Endothelial cell of umbilical vein (primary cell): ENCODE measurements at regions not wholly inside any gene's neighbourhood (a gene's known extent, or its start where the extent isn't known, plus 50 kb on each side); places are given as distances from the start of the nearest gene placed in this dataset.

Source experiments
- EZH2 ChIP-seq: IDR thresholded peaks from 2 replicates; pipeline ENCODE4 v1.6.1; 2012; ENCODE audit warnings: borderline replicate concordance, low read depth, mild to moderate bottlenecking, moderate library complexity, low read length, inconsistent platforms; ENCODE audit not compliant: severe bottlenecking
- JUN ChIP-seq: IDR thresholded peaks from 2 replicates; pipeline ENCODE4 v1.6.1; 2011; ENCODE audit warnings: borderline replicate concordance, low read depth; ENCODE audit not compliant: insufficient read length, insufficient read depth
- MYC ChIP-seq: IDR thresholded peaks from one replicate; pipeline ENCODE4 v1.6.1; 2011; ENCODE audit warnings: mild to moderate bottlenecking, low read depth, low read length
- POLR2A ChIP-seq: IDR thresholded peaks from 2 replicates; pipeline ENCODE4 v1.6.1; 2012; ENCODE audit warnings: low read depth, mild to moderate bottlenecking, control low read depth, low read length
- POLR2AphosphoS5 ChIP-seq: IDR thresholded peaks from 2 replicates; pipeline ENCODE4 v1.6.1; 2012; ENCODE audit warnings: low read depth, mild to moderate bottlenecking, control low read depth, low read length, moderate library complexity; ENCODE audit not compliant: insufficient read depth
- TF ChIP-seq, protein P1 (sequence below), 2 donors: IDR thresholded peaks; 1 replicate in 1 of 2; 2 replicates in 1 of 2; pipeline ENCODE4 v1.5.1; 2011; ENCODE audit warnings: low read length in 2 of 2, mild to moderate bottlenecking in 2 of 2, moderate library complexity in 2 of 2, control low read depth in 1 of 2, inconsistent platforms in 1 of 2, low read depth in 1 of 2; ENCODE audit not compliant: insufficient read depth in 1 of 2; ENCODE audit errors: extremely low read depth in 1 of 2
- TF ChIP-seq, protein P2 (sequence below): IDR thresholded peaks from 2 replicates; pipeline ENCODE4 v1.6.1; 2011; ENCODE audit not compliant: insufficient read depth, insufficient read length

DNA sequence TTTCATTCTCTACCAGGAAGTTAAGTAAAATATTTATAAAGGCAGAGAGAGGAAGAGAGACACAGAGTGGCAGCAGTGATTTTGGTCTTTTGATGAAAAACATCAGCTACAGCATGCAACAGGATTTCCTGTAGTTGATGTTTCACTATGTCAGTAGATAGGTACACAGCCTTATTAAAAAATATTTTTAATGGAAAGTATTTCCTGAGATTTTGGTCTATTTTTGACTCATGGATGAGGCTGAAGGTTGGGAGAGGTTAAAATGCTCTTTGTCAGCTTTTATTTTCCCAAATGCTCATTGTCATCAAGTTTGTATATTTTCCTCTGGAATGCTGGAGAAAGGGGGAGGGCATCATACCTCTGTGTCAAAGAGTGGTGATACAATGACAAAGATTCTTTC, 1112.5 kb downstream of the CBLN2 start:
- TF ChIP-seq, protein P1, sequence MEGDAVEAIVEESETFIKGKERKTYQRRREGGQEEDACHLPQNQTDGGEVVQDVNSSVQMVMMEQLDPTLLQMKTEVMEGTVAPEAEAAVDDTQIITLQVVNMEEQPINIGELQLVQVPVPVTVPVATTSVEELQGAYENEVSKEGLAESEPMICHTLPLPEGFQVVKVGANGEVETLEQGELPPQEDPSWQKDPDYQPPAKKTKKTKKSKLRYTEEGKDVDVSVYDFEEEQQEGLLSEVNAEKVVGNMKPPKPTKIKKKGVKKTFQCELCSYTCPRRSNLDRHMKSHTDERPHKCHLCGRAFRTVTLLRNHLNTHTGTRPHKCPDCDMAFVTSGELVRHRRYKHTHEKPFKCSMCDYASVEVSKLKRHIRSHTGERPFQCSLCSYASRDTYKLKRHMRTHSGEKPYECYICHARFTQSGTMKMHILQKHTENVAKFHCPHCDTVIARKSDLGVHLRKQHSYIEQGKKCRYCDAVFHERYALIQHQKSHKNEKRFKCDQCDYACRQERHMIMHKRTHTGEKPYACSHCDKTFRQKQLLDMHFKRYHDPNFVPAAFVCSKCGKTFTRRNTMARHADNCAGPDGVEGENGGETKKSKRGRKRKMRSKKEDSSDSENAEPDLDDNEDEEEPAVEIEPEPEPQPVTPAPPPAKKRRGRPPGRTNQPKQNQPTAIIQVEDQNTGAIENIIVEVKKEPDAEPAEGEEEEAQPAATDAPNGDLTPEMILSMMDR (IDR thresholded peaks at IDR 0.05; ENCODE audit: extremely low read depth in 1 of 2, insufficient read depth in 1 of 2, low read depth in 1 of 2, low read length in 2 of 2): no peak
- TF ChIP-seq POLR2A (no peak), EZH2 (no peak), POLR2AphosphoS5 (no peak), MYC (no peak), JUN (no peak)
- TF ChIP-seq, protein P2, sequence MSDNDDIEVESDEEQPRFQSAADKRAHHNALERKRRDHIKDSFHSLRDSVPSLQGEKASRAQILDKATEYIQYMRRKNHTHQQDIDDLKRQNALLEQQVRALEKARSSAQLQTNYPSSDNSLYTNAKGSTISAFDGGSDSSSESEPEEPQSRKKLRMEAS: no peak
